Kidney glomerular epithelial cell (primary cell): ENCODE measurements at regions not wholly inside any gene's neighbourhood (a gene's known extent, or its start where the extent isn't known, plus 50 kb on each side); places are given as distances from the start of the nearest gene placed in this dataset.

ENCODE experiments used
- DNase-seq: peaks from one replicate; lab custom pipeline; 2025; lab: John Stamatoyannopoulos, UW

- no peak for DNase-seq
Measured at GRCh38 chr14:53356361-53357150, 203.4 kb upstream of the DDHD1 start.

- DNase-seq = peak; percentile 31
Measured at GRCh38 chr14:53355581-53356112, 202.5 kb upstream of the DDHD1 start.

- DNase-seq = no peak
Measured at GRCh38 chr14:53354336-53354735, 201.2 kb upstream of the DDHD1 start.

GRCh38 chr14:53350866-53351265 is 197.7 kb upstream of the DDHD1 start:
- no peak for DNase-seq

GRCh38 chr14:53350429-53350828 is 197.3 kb upstream of the DDHD1 start:
- no peak for DNase-seq

- DNase-seq = peak; percentile 3
Measured at GRCh38 chr14:53346988-53347387, 193.9 kb upstream of the DDHD1 start.

GRCh38 chr14:53341324-53341723 is 188.2 kb upstream of the DDHD1 start:
- DNase-seq = no peak

- no peak for DNase-seq
Measured at GRCh38 chr14:53338192-53338591, 185.1 kb upstream of the DDHD1 start.

GRCh38 chr14:53336729-53337128 is 183.6 kb upstream of the DDHD1 start:
- DNase-seq = no peak

GRCh38 chr14:53333809-53334208 is 180.7 kb upstream of the DDHD1 start:
- no peak for DNase-seq

- no peak for DNase-seq
Measured at GRCh38 chr14:53331921-53332320, 178.8 kb upstream of the DDHD1 start.

- peak; percentile 40 for DNase-seq
Measured at GRCh38 chr14:53331247-53331646, 178.1 kb upstream of the DDHD1 start.

- no peak for DNase-seq
Measured at GRCh38 chr14:53330441-53330840, 177.3 kb upstream of the DDHD1 start.

GRCh38 chr14:53328841-53329240 is 175.7 kb upstream of the DDHD1 start:
- no peak for DNase-seq

- peak; percentile 37 for DNase-seq
Measured at GRCh38 chr14:53327716-53328115, 174.6 kb upstream of the DDHD1 start.

- no peak for DNase-seq
Measured at GRCh38 chr14:53325176-53325806, 172.2 kb upstream of the DDHD1 start.

- no peak for DNase-seq
Measured at GRCh38 chr14:53316504-53316903, 163.4 kb upstream of the DDHD1 start.

GRCh38 chr14:53310412-53310811 is 157.3 kb upstream of the DDHD1 start:
- no peak for DNase-seq

- peak; percentile 47 for DNase-seq
Measured at GRCh38 chr14:53306911-53307310, 153.8 kb upstream of the DDHD1 start.

- peak; percentile 59 for DNase-seq
Measured at GRCh38 chr14:53306267-53306721, 153.2 kb upstream of the DDHD1 start.

- no peak for DNase-seq
Measured at GRCh38 chr14:53304726-53305381, 151.7 kb upstream of the DDHD1 start.

GRCh38 chr14:53295985-53296582 is 143.0 kb upstream of the DDHD1 start:
- DNase-seq = peak; percentile 44
